ENCODE measurements at regions not wholly inside any gene's neighbourhood (a gene's known extent, or its start where the extent isn't known, plus 50 kb on each side); places are given as distances from the start of the nearest gene placed in this dataset.

DNA sequence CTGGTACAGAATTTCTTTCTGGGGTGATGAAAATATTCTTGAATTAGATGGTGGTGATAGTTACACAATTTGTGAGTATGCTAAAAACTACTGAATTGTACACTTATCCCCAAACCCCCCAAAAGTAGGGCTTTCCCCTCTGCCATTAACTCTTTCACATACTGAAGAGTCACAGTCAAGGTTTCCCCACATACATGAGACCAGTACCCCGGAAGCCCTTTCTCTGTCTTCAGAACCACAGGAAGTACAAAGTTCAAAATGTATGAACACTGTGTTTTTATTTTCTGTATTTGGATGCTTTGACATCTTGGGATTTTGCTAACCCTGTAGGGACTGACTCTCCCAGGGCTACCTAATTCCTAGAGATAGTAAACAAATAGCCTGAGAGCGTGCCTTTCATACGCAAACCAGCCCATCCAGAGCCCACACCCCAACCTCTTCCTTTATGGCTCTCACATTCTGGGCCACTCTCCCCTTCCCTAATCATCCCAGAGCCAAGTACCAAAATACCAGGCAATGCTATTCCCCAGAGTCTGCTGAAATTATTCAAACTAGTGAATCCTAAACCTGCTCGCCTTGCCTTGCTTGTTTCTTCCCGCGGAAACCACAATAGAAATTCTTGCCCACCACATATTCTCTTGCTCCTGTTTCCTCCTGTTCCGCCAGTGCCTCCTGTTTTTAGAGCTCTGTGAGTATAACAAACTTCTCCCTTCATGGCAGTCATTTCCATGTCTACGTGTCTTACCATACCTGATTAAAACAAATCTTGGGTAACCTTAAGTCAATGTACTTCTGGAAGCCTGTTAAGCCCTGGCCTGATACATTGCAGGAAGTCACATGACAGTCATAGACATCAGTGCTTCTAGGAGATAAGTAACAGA lies 524.8 kb downstream of the FUT8 start:
- DNase-seq = no peak

DNA sequence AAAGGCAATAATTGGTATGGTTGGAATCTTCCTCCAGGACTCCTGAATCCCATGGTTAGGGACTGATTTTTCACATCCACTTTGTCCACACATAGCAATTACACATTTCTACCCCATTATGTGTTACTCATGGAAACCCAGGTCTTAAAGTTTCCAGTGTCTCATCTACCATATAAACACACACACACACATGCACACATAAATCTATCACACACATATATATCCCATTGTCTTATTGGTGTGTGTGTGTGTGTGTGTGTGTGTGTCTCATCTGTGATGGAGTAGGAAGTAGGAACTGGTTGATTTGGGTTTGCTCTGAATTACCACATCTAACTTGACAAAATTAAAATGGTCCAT lies 525.4 kb downstream of the FUT8 start:
- DNase-seq = no peak

DNA sequence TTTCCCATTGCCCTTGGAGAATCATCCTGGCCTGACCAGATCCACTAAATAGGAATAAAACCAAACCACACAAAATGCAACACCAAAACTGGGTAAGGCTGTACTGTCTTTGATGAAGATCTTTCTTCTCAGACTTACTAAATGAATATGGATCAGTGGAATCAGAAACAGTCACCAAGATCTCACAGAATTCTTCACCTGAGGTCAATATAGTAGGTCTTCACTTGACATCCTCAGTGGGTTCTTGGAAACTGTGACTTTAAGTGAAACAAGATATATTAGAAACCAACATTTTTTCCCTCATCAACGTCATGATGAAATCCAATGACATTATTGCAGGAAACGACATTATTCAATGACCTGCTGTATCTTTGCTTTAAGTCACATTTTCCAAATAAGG lies 526.2 kb downstream of the FUT8 start:
- DNase-seq = no peak

DNA sequence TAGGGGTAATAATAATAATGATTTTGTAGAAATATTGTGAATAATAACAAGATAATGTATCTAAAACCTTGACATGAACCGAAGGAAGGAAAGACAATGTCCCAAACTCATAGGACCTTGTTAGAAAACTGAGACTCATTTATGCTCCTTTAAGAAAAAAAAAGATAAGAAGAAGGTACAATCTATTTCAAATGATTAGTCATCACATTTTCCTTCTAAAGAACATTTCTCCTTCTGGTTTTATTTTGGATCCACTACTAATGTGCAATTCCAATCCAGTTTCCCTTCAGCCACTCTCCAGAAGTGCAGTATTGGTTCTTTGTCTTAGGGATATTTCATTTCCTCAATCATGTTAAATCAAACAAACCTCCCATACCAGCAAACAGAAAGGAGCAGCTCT lies 526.7 kb downstream of the FUT8 start:
- no peak for DNase-seq

DNA sequence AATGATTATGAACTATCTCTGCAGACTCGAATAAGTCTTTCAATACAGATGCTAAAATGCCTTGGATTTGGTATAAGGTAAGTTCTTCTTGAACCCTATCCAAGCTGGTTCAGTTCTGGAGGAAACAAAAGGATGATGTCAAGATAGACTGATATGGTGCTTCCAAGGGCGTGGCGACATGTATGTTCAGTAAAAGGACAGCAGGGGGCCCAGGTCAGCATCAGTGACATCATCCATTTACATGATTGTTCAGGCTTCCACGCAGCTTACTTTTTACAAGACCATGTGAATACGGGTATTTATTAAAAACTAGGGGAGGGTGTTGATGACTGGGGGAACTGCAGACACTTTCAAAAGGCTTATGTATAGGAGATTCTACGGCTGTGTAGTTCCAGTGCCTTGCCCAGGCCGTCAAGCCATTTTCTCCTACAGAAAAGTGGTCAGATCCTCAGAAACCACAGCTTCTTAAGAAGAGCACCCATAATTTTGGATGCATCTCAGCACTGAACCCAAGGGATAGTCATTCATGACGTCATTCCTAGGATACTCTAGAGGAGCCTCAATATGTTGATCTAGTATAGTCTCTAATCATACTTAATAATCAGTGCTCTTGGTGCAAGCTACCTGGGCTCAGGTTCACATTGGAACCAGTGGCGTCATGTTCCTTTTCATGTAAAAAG lies 527.7 kb downstream of the FUT8 start:
- DNase-seq = no peak

DNA sequence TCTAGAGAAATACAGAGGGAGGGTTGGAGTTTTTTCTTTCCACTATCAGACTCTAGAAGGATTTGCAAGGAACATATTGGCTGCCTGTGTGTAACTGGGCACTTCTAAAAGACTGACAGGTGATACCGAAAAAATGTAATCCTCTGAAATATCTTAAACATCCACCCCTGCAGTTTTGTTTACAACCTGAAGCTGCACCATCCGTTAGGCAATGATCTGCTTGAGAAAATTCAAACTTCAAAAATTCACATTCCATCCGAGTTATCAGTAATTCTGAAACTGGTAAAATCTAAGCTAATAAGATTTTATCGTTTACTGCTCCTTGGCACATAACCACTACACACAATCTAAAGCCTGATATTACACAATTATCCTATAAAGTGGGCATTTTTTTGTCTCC lies 528.6 kb downstream of the FUT8 start:
- no peak for DNase-seq

DNA sequence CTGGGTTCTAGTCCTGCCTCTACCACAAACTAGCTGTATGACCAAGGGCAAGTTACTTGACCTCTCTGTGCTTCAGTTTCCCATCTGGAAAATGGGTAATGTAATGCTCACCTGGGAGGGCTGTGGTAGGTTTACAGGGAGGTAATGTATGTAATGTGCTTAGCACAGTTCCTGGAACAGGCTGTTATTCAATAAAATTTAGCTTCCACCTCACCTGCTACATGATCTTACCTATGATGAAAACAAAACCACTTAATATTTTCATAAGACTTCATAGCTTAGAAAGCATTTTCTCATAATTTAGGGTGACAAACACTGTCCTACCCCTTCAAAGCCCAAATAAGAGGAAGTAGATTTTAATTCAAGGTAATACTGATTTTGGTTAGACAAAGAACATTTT lies 530.6 kb downstream of the FUT8 start:
- DNase-seq = no peak

DNA sequence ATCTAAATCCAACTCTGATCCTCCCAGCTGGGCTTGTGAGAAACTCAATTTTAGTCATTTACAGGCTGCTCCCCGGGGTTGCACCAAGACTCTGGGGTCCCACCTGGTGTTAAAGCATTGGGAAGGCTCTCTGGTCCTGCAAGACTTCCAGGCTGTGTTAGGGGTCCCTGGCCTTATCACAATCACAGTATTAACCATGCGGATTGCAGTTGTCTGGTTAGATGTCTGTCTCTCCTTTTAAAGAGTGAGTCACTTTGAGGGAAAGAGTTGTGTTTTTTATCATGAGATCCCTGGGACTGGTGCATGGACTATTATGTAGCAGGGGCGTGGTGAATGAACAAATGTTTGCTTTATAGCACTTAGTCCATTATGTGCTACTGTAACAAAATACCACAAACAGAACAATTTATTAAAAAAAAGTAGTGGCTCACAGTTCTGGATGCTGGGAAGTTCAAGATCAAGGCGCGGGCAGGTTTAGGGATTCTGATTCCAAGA lies 531.4 kb downstream of the FUT8 start:
- DNase-seq = no peak

DNA sequence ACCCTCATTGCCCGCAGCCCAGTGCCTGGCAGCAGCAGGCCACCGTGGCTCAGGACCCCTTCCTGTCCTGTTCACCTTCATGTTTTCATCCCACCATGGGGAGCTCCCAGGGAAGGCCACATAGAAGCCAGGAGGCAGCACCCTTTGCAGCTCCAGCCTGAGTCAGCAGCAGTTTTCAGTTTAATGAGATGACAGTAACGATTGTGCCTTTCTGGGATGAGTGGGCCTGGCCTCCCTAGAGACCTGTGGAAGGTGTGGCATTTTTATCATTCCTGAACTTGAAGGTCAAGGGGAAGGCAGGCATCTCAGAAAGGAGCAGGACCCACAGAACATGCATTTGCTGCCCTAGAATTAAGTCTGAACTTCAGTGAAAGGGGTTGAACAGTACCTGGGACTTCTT lies 532.8 kb downstream of the FUT8 start:
- no peak for DNase-seq

DNA sequence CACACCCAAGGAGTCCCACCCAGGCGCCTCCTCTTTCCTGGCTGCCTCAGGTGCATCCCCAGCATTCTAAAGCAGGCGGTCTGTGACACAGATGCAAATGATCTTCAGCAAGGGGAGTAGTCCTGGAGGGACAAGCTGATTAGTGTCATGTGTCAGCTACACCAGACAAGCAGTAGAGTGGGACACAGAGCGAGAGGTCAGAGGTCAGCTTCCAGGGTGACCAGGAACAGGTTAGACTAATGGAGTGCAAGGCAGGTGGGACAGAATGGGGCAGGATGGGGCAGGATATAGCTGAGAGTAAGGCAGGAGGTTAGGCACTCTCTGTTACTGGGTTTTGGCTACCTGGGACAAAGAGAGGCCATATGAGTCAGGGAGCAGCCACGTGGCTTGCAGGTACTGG lies 534.0 kb downstream of the FUT8 start:
- DNase-seq = no peak

DNA sequence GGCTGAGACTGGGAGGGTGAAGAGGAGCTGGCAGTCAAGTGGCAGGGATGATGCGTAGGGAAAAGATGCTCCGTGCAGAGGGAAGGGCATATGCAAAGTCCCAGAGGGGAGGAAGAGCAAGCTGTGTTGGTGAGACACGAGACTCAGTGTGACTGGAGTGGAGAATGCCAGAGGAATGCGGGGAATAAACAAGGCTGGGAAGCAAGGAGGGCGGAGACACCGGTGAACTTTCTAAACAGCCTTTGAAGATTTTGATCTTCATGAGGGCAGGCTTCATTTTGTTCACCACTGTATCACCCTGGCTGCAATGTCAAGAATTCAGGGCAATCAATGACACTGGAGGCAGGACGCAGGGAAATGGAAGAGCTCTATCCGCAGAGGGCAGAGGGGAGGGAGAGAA lies 535.8 kb downstream of the FUT8 start:
- DNase-seq = no peak

DNA sequence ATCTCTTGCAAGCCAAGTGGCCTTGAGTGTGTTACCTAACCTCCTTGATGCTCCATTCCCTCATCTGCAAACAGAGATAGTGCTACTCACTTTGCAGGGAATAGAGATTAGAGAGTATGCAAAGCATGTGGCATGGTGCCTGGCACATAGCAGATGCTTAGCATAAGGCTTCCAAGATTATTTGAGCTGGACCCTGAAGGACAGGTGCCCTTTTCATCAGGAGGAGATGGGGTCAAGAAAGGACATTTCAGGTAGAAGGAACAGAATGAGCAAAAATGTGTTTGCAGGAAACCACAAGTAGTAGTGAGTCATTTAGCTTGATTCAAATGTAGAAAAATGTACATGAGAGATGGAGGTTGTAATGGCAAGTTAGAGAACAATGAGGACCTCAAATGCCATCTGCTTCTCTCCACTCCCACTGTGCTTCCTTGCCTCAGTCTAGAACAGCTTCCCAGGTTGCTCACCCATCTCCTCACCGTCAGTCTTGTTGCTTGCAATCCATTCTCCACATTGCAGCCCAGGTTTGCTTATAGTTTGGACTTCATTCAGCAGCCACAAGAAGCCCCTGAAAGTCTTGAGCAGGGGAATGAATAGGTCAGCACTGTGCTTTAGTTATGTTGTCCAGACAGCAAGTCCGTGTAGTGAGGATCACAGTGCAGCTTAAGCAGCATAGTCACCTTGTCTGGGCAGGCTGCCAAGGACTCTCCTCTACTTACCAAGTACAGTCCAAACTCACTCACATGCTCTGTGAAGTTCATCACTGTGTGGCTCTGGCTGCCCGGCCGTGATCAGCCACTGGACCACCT lies 536.3 kb upstream of the CCDC196 start:
- peak; percentile 29 for DNase-seq

DNA sequence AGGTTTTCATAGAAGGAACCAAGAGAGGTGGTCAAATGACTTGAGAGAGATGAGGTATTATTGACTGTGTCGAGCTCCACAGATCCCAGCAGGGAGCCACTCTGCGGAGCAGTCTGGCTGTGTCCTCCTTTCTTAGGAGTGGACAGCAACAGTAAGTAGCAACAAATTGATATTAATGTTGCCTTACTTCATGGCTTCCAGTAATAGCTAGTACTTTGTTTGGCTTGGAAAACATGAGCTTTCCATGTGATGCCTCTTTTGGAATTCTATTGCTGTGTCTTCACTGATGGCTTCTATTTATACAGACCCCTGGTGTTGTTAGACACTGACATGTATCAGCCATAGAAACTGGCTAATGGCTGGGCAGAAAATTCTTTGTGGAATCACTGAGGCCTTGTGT lies 531.2 kb upstream of the CCDC196 start:
- DNase-seq = no peak

DNA sequence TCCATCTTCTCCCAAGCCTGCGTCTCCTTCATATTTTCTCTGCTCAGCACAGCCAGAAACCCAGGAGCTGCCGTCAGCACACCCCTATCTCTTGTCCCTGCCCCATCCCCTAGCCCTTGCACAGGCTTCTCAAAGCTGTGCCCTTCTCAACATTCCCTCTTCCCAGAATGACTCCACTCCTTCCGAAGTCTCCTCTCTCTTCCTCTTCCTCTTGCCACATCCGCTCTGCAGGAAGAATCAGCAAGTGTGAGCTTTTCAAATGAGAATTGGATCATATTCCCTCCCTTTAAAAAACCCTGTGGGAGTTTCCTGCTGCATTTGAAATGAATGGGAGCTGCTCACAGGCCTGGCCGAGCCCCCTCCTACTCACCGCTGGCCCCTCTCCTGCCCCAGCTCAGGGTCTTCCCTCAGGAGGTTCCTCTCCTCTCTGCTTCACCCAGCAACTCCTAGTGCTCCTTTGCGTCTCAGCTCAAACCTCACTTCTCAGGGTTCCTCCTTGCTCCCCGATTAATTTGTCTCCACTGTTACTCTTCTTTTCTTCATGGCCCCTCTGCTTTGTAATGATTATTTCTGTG lies 528.5 kb upstream of the CCDC196 start:
- no peak for DNase-seq

DNA sequence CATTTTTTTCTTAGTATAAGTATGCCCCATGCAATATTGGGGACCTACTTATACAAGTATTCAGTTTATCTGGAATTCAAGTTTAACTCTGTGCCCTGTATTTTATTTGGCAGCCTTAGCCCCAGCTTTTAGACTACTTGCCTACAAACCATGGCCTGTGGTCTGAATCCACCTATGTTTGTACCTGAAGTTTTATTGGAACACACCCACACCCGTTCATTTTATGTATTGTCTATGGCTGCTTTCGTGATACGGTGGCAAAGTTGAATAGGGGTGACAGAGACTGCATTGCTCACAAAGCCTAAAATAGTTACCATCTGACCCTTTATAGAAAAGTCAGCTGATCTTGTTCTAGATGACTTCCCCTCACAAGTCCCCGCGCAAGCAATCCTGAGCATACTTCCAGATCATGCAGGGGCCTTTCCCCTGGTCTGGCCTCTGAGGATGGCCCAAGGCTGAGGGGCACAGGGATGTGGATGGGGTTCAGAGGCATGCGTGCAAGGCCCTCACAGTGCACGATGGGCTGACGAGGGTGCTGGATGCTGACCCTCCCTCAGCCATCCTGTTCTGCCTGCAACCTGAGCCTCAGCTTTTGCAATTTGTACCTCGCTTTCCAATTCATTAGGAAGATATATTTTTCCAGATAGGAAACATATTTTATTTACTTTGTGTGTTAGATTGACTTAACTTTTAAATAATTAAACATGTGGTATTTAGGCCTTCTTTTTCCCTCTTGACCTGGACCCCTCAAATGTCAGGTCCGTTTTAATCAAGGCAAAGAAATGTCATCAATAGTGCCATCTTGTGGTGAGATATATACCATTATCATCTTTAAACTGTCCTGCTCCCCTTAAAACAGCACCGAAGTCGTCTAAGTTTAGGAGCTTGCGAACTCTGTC lies 527.3 kb upstream of the CCDC196 start:
- DNase-seq = no peak

DNA sequence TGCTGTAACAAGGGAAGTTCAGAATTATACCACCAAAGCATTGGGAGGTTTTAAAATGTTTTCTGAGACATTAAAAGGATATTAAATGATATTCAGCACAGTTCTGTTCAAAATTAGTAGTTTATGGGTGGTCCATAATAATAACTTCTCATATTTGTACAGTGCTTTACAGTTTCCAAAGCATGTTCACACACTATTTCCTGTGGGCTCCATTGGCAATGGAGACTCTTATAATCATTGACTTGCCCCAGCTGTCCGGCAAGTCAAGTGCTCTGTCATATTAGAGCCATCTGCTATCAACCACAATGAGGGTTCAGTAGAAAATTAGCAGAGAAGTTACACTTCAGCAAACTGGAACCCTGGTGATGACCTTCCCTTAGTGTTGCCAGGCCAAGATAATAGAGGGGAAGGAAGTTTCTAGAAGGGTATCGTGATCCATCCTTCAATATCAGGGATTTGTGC lies 526.6 kb upstream of the CCDC196 start:
- no peak for DNase-seq

DNA sequence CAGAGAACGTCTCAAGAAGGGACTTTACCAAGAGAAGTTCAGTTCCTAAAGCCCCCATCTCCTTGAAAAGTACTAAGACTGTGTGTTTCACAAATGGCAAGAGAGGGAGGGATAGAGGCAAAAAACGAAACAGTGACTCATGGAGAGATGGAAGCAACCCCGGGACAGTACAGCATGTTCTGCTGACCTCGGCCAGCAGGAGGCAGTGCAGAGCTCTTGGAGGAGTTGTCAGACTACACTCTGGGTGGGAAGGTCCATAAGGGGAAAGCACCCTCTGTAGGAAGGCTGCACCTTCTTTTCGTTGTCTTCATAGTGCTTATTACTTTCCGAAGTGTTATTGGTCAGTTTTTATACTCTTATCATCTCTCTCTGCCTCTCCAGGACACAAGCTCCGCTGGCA lies 525.2 kb upstream of the CCDC196 start:
- DNase-seq = peak; percentile 81

DNA sequence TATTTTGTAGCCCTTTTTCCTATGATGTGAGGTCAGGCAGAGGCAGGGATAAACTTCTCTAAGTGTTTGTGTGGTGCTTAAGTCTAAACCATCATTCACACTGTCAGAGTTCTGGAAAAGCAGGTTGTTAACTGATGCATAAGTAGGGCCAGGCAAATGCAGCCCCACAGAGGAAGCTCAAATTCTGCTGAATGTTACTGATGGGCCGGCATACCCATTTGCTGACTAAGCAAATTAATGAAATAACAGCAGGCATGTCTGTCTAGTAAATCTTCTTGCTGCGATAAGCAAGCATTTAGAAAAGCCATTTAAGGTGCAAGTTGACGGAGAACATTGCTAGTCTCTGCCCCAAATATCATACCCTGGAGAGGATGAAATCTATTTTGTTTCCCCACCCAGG lies 523.2 kb upstream of the CCDC196 start:
- DNase-seq = no peak

DNA sequence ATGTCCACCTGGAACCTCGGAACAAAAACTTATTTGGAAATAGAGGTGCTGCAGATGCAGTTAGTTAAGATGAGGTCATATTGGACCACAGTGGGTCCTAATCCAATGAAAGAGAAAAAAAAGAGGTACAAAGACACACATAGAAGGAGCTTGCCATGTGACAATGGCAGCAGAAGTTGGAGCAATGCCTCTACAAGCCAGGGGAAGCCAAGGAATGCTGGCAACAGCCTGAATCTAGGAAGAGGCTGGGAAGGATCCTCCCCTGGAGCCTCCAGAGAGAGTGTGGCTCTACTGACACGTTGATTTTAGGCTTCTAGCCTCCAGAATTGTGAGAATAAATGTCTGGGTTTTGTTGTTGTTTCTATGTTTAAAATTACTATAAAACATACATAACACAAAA lies 521.8 kb upstream of the CCDC196 start:
- no peak for DNase-seq

DNA sequence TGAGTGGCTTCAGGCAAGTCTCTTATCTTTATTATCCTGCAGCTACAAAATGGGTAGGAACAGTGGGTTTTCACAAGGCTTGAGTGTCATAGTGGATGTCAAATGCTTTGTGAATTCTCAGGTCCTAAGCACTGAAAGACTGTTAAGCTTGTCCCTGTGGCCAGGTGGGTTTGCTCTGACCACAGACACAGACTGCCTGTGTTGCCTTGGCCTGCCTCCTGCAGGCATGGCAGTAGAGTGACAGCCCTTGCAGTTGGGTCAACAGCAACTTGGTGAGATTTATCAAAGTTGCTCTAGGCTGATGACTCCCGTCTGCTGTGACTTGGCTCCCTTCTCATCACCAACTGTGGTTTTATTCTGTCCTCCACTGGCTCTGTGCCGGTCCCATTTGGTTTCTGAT lies 520.0 kb upstream of the CCDC196 start:
- DNase-seq = no peak

DNA sequence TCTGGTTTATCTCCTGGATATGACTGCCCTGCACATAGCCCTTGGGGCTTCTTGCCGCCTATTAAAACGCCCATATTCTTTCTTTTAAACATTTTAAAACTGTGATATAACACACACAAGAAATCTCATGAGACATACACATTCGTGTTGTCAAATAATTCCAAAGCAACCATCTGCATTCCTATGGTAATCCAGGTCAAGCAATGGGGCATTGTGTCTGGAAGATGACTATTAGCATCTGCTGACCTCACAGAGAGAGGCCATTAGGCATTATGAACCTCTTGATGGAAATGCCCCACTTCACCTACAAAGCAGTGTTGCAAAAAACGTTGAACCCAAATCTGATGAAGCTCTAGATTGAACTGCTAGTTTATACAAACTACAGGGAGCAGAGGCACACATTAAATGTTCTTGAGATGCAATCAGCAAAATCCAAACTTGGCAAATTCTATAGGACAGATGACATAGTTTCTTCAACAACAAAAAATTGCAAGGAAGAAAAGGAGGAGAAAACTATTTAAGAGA lies 513.8 kb upstream of the CCDC196 start:
- DNase-seq = no peak

DNA sequence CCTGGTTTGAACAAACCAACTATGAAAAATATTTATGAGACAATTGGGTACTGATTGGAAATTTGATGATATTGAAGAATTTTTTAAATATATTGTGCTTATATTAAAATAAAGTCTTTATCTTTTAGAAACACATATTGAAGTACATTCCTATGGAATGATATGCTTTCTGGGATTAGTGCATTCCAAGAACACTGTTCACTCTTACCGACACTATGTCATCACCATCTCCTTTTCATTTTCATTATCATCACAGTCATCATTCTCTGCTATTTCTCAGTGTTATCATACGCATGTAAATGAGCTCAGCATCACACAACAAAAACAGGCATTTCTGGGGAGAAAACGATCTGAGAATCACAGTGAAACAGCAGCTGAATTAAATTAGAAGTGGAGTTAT lies 513.3 kb upstream of the CCDC196 start:
- no peak for DNase-seq
